HEK293T (cell line): ENCODE measurements at regions not wholly inside any gene's neighbourhood (a gene's known extent, or its start where the extent isn't known, plus 50 kb on each side); places are given as distances from the start of the nearest gene placed in this dataset.

ENCODE experiments used
- ARNT ChIP-seq: fragments of 450-650 bp; IDR thresholded peaks from 2 replicates; pipeline ENCODE4 v1.6.1; 2017; ENCODE audit warnings: mild to moderate bottlenecking
- FOXM1 ChIP-seq: fragments of 450-650 bp; IDR thresholded peaks from 2 replicates; pipeline ENCODE4 v1.6.1; 2017; ENCODE audit warnings: mild to moderate bottlenecking, borderline replicate concordance
- ZNF384 ChIP-seq: fragments of 450-650 bp; IDR thresholded peaks from 2 replicates; pipeline ENCODE4 v1.6.1; 2016

DNA sequence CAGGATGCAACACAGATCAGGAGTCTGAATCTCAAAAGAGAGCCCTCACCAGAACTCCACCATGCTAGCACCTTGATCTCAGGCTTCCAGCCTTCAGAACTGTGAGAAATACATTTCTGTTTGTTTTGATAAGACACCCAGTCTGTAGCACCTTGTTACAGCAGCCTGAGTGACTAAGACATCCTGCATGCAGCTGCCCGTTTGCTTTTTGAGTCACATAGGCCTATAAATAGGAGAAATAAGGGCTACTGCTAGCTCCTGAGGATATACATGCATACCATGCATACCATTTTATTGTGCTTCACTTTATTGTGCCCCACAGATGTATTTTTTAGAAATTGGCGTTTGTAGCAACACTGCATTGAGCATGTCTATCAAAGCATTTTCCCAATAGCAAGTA, 337.8 kb downstream of the CDH2 start:
- TF ChIP-seq FOXM1 = no peak
- no peak for TF ChIP-seq ARNT
- TF ChIP-seq ZNF384 = no peak
